ENCODE measurements at regions not wholly inside any gene's neighbourhood (a gene's known extent, or its start where the extent isn't known, plus 50 kb on each side); places are given as distances from the start of the nearest gene placed in this dataset.

DNA sequence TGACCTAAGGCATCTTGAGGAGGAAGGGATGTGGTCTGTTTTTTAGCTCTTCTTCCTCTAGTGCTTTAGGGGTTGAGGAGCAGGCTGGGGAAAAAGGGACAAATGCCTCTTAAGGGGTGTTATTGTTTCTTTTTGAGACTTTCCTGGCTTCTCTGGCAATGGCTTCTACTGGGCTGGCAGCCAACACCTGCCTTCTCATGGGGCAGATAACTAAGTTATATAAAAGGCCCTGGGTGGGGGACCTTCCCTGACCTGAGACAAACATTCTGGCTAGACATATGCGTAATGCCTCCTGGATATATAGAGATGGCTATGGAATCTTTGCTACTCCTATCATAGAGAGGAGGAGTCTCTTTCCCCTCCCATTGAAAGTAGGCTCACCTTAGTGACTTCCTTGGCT is 179.2 kb upstream of the PROK2 start:
- H3K27ac ChIP-seq (ENCODE audit: low read length) = no peak overlapping the region
- H3K4me2 ChIP-seq (ENCODE audit: low read depth, low read length) = no peak overlapping the region
- no peaks in the 10 kb centered on the region for H4K20me1 ChIP-seq (ENCODE audit: insufficient read depth, low read length)
- no peaks in the 10 kb centered on the region for H3K9me2 ChIP-seq (replicated peaks; ENCODE audit: insufficient read depth, low read length)
- H2AFZ ChIP-seq (ENCODE audit: low read length) = no peak overlapping the region
- H3K9me3 ChIP-seq (replicated peaks; ENCODE audit: insufficient read depth, low read length) = no peaks in the 10 kb centered on the region
- no peaks in the 10 kb centered on the region for H3K36me3 ChIP-seq (replicated peaks; ENCODE audit: insufficient read depth, low read length)
- no peaks in the 10 kb centered on the region for H3F3A ChIP-seq (ENCODE audit: insufficient read depth, low read length)
- H3K27me3 ChIP-seq (replicated peaks; ENCODE audit: insufficient read depth, low read length) = no peaks in the 10 kb centered on the region
- H3K4me3 ChIP-seq (ENCODE audit: low read length) = no peak overlapping the region
- H3K9ac ChIP-seq (ENCODE audit: low read length) = no peak overlapping the region
- TF ChIP-seq EZH2phosphoT487 (IDR thresholded peaks at IDR 0.05; ENCODE audit: low read length) = no peak
- no peak for TF ChIP-seq EZH2 (optimal IDR thresholded peaks at IDR 0.05; ENCODE audit: low read depth, low read length)
- TF ChIP-seq, protein P1, sequence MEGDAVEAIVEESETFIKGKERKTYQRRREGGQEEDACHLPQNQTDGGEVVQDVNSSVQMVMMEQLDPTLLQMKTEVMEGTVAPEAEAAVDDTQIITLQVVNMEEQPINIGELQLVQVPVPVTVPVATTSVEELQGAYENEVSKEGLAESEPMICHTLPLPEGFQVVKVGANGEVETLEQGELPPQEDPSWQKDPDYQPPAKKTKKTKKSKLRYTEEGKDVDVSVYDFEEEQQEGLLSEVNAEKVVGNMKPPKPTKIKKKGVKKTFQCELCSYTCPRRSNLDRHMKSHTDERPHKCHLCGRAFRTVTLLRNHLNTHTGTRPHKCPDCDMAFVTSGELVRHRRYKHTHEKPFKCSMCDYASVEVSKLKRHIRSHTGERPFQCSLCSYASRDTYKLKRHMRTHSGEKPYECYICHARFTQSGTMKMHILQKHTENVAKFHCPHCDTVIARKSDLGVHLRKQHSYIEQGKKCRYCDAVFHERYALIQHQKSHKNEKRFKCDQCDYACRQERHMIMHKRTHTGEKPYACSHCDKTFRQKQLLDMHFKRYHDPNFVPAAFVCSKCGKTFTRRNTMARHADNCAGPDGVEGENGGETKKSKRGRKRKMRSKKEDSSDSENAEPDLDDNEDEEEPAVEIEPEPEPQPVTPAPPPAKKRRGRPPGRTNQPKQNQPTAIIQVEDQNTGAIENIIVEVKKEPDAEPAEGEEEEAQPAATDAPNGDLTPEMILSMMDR (IDR thresholded peaks at IDR 0.05; ENCODE audit: low read length) = no peak
- H3K4me1 ChIP-seq (ENCODE audit: low read length) = no peaks in the 10 kb centered on the region
- no peaks in the 10 kb centered on the region for H3K79me2 ChIP-seq (ENCODE audit: low read length)
- no peak for DNase-seq

DNA sequence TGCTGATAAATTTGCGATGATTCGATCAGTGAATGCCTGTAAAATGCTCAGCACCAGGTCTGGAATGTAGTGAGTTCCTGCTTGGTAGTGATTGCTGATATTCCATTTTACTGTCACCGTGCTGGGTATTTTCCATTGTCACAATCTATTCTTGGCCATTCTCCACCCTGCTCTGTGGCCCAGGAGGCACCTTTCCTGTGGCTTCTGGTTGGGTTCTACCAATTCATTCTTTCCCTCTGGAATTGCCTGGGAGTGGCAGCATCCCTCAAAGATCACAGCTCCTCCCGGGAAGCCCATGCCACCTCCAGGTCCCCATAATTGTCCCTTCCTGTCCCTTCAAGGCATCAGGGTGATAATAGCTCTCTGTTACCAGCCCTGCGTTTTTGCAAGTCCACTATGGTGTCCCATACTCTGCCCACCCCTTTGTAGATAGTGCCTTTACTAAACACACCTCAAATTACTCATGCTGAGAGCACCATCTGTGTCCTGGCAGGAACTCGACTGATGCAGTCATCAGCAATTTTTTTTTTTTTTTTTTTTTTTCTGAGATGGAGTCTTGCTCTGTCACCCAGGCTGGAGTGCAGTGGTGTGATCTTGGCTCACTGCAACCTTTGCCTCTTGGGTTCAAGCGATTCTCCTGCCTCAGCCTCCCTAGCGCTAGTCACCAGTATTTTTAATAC is 177.8 kb upstream of the PROK2 start:
- Histone ChIP-seq H3K4me1 (ENCODE audit: low read length) (0 out of 2 replicates have a peak, but pooled peaks cover 2% of the 10 kb centered on the region), H3K36me3 (replicated peaks; ENCODE audit: insufficient read depth, low read length) (no peaks in the 10 kb centered on the region), H4K20me1 (ENCODE audit: insufficient read depth, low read length) (no peaks in the 10 kb centered on the region), H3K79me2 (ENCODE audit: low read length) (no peaks in the 10 kb centered on the region), H3K9me3 (replicated peaks; ENCODE audit: insufficient read depth, low read length) (no peaks in the 10 kb centered on the region), H3K9ac (ENCODE audit: low read length) (no peak overlapping the region), H3K4me3 (ENCODE audit: low read length) (no peak overlapping the region), H3K9me2 (replicated peaks; ENCODE audit: insufficient read depth, low read length) (no peaks in the 10 kb centered on the region), H3K27ac (ENCODE audit: low read length) (no peak overlapping the region), H3K4me2 (ENCODE audit: low read depth, low read length) (no peak overlapping the region), H3K27me3 (replicated peaks; ENCODE audit: insufficient read depth, low read length) (no peaks in the 10 kb centered on the region), H3F3A (ENCODE audit: insufficient read depth, low read length) (no peaks in the 10 kb centered on the region), H2AFZ (ENCODE audit: low read length) (no peak overlapping the region)
- TF ChIP-seq, protein P1 (IDR thresholded peaks at IDR 0.05; ENCODE audit: low read length) = no peak
- peak; percentile 8 for DNase-seq

DNA sequence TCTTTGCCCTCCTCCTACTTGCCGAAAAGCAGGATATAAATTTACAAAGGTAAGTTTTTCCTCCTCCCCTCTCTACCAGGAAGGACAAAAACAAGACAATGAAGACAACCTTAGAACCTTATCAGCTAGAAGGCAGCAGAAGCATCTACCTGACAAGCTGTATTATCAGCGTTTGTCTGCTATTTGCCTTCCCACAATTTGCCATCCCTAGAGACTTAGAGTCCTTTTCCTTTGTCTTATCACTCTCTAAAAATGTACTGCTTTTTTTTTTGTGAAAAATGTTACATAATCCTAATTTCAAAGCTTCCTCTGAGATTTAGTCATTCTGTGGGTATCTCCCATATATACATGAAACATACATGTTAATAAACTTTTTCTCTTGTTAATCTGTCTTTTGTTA is 176.9 kb upstream of the PROK2 start:
- Histone ChIP-seq H4K20me1 (ENCODE audit: insufficient read depth, low read length) (no peaks in the 10 kb centered on the region), H3F3A (ENCODE audit: insufficient read depth, low read length) (no peaks in the 10 kb centered on the region), H3K9me3 (replicated peaks; ENCODE audit: insufficient read depth, low read length) (no peaks in the 10 kb centered on the region), H2AFZ (ENCODE audit: low read length) (no peak overlapping the region), H3K4me2 (ENCODE audit: low read depth, low read length) (no peak overlapping the region), H3K36me3 (replicated peaks; ENCODE audit: insufficient read depth, low read length) (no peaks in the 10 kb centered on the region), H3K4me3 (ENCODE audit: low read length) (no peak overlapping the region), H3K27ac (ENCODE audit: low read length) (no peak overlapping the region), H3K79me2 (ENCODE audit: low read length) (no peaks in the 10 kb centered on the region), H3K9me2 (replicated peaks; ENCODE audit: insufficient read depth, low read length) (no peaks in the 10 kb centered on the region), H3K9ac (ENCODE audit: low read length) (no peak overlapping the region), H3K27me3 (replicated peaks; ENCODE audit: insufficient read depth, low read length) (no peaks in the 10 kb centered on the region), H3K4me1 (ENCODE audit: low read length) (0 out of 2 replicates have a peak, but pooled peaks cover 2% of the 10 kb centered on the region)
- DNase-seq = no peak
- TF ChIP-seq, protein P1 (IDR thresholded peaks at IDR 0.05; ENCODE audit: low read length) = no peak
- no peak for TF ChIP-seq EZH2 (optimal IDR thresholded peaks at IDR 0.05; ENCODE audit: low read depth, low read length)
